ENCODE measurements at regions not wholly inside any gene's neighbourhood (a gene's known extent, or its start where the extent isn't known, plus 50 kb on each side); places are given as distances from the start of the nearest gene placed in this dataset.

DNA sequence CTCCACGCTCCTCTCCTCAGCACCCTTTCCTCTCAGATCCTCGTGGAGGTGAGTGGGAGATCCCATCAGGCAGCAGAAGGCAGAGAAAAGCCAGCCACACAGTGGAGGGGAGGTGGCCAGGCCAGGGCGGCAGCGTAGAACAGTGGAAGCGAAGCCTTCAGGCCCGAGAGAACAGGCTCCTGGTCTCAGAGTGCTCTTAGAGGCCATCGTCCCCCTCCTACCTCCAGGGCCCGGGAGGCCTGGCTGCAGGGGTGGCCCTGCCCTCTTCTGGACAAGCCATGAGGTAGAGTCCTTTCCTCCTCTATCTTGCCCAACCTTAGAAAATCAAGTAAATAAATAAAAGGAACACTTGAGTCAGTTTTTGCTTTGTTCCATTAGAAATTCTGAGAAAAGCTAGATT lies 202.0 kb downstream of the KATNAL1 start:
- no peak for DNase-seq

DNA sequence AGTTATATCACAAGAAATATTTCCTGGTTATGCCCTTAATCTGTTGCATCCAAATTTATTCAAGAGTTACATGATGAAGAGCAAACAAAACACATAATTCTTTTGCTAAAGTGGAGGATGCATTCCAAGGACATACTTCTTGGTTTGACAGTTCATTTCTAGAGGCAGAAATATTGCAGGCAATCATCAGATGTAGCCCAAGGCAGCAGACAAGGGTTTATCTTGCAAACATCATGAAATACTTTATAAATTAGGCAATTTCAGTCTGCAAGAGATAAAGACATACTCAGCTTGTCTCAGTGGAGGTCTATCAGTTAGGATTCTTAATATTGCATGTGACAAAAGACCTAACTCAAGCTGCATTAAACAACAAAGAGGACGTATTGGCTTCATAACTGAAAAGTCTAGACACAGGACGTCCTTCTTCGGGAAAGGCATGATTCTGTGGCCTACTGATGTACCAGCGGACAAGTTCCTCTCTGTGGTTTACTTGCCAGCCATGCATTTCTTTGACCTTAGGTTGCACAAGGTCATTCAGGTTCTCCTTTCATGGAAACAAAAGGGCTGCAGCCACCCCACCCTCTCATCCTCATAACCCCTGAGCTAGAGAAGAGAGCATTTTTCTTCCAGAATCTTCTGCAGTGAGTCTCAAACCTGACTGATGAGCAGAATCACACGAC lies 204.1 kb downstream of the KATNAL1 start:
- DNase-seq = no peak

DNA sequence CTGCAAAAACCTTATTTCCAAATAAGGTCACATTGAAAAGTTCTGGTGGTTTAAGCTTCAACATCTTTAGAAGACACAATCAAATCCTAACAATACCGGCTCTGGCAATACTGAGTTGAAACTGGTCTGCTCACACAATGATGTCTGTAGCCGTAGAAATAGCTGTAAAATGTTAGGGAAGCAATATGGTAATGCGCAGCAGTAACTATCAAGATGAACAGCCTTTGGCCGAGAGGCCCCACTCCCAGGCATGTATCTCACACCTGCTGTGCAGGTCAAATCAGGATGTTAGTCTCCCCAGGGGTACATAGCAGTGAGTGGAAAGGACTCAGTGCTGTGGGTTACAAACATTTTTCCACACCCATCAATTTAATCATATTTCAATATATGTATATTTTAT lies 207.1 kb downstream of the KATNAL1 start:
- DNase-seq = no peak

DNA sequence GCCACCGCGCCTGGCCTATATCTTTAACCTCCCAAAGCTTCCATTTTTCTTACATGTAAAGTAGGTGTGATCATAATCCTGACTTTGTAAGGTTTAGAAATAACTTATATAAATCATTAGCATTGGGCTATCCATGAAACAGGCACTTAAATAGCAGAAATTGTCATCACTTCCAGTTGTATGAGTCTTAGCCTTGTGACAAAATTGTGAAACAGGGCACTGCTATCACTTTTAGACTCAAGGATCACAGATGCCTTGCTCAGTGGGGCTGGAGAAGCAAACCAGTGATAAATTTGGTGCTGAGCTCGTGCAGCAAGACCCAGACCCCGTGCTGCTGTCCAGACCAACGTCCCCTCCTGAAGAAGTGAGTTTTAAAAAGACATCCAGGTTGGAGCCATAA lies 209.7 kb downstream of the KATNAL1 start:
- DNase-seq = no peak

DNA sequence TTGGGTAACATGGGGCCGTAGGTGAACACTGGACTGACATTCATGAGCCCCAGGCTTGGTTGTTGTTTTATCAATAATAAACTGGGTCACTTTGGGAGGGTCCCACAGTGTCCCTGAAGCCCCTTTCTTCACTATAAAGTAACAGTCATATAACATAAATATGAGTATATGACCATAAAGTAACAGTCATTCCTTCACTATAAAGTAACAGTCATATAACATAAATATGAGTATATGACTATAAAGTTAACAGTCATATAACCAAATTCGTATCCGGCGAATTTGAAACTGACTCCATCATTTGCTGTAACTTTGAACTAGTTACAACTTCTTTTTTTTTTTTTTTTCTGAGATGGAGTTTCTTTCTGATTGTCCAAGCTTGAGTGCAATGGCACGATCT lies 210.3 kb downstream of the KATNAL1 start:
- DNase-seq = no peak

DNA sequence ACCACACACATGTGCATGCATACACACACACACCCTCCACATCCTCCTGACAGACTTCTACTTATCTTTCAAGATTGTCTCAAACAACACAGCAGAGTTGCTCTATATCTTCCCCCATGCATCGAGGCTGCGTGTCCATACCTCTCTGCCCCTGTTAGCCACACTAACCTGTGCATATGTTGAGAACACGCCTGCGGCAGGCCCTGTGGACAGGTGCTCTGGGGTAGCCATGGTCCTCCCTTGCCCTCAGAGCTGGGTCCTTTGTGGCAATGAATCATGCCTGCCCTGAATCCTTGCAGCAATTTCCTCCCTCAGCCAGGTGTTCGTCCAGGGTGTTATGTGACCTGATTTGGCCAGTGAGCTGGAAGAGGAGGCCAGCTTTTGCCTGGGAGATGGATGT lies 213.3 kb downstream of the KATNAL1 start:
- no peak for DNase-seq

DNA sequence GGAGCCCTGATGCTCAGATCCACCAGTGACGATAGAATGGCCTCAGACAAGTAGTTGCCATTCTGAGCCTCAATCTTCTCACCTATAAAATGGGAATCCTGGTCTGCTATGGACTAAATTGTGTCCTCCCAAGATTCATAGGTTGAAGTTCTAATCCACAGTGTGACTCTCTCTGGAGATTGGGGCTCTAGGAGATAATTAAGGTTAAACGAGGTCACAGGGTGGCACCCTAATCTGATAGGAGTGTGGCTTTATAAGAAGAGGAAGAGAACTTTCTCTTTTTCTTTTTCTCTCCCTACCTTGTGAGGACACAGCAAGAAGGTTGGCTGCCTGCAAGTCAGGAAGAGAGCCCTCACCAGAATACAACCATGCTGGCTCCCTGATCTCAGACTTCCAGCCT lies 214.1 kb downstream of the KATNAL1 start:
- DNase-seq = no peak

DNA sequence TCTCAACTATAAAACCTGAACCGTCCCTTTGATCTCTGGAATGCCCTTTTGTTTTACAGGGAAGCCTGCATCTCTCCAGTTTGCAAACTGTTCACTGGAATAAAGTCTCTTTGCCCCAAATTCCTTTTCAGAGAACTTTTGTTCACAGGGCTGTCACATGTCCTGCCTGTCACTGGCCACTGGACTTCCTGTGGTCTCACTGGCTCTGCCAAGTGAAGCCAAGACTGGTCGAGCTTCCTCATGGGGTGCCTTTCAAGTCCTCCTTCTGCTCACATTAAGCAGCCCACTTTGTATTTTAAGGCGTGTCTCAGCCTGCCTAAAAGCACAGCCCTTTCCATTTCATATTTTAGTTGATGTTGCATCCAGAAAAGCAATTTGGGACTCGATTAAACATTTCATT lies 215.7 kb downstream of the KATNAL1 start:
- DNase-seq = no peak

DNA sequence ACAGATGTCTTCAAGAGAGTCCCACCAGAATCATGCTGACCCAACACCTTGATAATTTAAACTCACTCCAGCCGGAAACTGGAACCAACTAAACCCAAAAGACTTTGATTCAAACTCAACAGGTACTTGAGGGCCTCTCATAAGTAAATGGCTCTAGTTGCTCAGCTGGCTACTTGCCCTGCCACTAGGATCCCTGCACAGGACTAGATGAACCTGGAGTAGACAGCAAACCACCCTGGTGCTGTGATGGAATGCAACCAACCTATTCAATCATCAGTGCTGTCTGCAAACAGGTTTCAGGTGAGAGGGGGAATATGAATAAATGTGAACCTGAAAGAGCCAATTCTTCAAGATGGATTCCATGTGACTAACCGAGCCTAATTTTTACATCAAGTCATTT lies 216.3 kb downstream of the KATNAL1 start:
- no peak for DNase-seq

DNA sequence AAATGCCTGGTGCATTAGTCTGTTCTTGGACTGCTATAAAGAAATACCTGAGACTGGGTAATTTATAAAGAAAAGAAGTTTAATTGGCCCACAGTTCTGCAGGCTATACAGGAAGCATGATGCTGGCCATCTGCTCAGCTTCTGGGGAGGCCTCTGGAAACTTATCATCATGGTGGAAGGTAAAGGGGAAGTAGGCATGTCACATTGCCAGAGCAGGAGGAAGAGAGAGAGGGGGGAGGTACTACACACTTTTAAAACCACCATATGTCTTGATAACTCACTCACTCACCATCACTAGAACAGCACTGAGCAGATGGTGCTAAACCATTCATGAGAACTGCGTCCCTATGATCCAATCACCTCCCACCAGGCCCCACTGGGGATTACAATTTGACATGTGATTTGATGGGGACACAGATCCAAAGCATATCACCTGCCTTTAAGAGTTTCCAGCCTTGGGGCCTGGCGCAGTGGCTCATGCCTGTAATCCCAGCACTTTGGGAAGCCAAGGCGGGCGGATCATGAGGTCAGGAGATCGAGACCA lies 219.0 kb downstream of the KATNAL1 start:
- DNase-seq = no peak

DNA sequence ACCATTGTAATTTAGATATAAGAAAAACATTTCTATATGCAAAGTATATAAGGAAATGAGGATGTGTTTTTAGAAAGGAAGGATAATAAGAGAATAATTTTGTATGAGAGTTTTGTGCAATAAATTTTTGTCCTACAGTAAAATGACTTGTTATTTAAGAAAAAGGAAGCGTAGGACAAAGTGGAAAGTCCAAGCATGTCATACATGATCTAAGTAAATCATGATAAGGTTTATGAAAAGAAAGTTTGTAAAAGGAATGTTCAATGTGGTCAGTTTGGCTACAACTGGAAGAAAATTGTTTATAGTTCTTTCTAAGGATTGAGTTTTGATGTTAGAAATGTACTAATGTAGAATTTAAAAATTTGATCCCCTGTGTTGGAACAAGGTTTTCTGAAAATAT lies 222.3 kb downstream of the KATNAL1 start:
- no peak for DNase-seq

DNA sequence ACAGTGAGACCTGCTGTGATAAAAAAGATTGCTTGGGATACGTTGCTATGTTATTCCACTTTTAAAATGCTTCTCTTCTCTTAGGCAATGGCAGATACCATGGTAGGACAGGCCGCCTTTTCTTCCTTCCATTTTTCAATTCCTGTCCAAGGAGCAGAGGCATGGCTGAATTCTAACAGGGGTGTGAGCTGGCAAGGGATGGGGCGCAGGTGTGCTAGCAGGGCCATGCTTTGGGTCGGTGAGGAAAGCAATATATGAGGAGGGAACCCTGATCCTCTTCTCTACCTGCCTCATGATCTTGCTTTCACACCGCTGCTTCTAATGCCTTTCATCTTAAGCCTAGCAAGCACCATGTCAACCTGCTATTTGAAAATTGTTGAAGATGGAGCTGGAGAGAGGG lies 225.0 kb downstream of the KATNAL1 start:
- no peak for DNase-seq

DNA sequence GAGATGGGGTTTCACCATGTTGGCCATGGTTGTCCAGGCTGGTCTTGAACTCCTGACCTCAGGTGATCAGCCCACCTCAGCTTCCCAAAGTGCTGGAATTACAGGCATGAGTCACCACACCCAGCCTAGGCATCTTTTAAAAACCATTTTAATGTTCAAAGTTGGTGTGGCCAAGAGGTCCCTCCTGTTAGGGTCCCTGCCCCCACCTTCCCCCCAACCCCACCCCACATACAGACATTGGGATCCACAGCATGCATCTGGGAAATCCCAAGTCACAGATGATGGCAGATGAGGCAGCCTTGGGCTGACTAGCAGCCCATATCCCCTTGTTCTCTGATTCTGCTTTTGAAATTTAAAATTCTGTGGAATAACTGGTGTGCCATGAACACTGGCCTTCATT lies 226.0 kb downstream of the KATNAL1 start:
- DNase-seq = no peak

DNA sequence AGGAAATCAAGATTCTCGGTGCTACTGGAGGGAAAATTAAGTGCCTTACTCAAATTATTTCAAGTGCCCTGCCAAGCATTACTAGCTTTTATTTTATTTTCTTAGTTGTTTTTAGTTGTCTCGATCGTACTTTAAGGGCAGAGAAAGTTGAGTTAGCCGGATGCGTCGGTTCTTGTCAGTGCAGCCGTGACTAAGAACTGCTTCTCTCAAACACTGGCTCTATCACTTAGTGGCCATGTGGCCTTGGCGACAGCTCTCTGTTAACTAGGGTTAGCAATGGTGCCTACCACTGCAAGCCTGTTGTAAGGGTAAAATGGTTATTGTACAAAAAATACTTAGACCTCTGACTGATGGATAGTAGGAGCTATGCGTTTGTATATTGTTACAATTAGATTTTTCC lies 227.8 kb downstream of the KATNAL1 start:
- no peak for DNase-seq

DNA sequence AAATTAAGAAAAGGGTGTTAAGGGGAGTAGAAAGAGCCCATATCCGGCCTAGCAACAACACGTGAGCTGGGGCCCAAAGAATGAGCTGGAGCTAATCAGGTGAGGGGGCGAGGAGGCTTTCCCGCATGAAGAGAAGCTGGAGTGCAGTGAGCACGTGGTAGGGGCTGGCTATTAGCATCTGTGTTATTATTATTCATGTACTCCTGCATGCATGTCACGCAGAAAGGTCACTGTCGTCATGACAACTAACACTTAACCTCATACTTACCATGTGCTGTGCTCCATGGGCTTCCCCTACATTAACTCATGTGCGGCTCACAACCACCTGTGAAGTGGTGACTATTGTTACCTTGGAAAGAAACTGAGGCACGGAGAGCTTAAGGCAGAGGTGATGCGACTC lies 227.6 kb upstream of the UBL3 start:
- DNase-seq = no peak

DNA sequence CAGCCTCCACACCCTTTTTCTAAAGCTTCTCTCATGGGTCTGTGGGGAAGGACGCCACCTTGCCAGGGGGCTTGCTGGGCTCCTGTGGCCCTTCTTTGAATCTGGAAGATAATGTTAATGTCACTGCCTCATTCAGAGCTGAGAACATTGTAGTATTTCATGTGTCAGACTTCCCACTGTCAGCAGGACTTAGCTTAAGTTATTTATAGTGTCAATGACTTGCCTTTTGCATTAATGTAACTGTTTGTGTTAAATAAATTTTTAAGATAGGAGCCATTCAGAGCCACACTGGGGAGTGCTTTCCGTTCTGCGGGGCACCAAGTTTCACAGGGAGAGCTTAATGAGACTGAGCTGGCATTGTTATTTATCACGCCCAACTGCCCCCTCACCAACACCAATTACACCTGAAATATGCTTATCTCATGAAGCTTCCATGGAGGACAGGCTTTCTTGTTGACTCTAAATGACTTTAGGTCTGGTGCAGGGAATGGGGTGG lies 226.9 kb upstream of the UBL3 start:
- no peak for DNase-seq

DNA sequence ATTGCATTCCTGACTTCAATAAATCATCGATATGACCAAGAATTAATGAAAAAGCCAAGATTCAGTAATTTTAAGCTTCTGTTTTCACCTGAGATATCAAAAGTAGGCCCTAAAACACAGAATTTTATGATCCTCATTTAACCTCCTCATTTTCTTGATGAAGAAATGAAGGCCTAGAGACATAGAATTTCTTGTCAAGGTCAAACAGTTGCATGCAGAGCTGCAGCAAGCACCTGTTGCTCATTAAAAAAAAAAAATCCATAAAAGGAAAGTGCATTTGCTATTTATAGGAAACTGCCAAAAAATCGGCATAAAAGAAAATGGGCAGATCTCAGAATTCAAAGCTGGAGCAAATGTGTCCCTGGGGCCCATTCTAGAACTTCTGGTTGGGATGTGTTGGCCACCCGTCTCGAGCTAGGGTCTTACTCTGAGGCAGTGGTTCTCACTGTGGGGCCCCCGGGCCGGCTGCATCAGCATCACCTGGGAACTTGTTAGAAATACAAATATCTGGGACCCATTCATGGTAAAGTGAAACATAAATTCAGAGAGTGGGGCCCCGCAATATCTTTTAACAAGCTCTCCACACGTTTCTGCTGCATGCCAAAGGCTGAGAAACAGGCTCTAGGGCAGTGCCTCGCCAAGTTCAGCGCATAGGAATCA lies 224.7 kb upstream of the UBL3 start:
- no peak for DNase-seq

DNA sequence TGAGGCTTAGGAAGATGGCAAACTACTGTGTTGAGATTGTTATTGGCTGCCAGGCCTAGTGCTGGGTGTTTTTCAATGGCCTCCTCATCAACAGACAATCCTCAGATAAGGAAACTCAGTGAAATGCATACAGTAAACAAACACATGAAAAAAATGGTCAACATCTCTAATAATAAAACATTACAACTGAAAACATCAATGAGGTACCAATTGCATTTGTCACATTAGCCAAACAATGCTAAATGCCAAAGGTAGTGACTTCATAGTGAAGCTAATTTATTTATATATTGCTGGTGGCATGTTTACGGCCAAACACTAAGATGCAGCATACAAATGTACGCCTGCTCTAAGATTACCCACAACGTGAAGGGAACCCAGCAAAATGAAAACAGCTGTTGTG lies 224.0 kb upstream of the UBL3 start:
- DNase-seq = no peak

DNA sequence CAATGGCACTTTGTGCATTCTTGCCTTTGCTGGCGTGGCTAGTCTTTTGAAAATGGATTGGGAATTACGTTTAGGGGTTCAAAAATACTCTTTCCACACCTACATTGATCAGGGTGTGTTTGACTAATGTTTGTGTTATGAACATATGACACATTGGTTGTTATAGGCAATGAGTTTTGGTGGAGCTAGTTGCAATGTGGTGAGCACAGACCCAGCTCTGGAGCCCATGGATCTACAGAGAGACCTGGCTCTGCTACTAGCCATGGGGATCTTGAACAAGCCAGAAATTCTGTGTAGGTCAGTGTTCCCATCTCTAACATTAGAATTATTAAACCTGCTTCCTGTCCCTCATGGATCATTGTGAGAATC lies 222.4 kb upstream of the UBL3 start:
- DNase-seq = no peak

DNA sequence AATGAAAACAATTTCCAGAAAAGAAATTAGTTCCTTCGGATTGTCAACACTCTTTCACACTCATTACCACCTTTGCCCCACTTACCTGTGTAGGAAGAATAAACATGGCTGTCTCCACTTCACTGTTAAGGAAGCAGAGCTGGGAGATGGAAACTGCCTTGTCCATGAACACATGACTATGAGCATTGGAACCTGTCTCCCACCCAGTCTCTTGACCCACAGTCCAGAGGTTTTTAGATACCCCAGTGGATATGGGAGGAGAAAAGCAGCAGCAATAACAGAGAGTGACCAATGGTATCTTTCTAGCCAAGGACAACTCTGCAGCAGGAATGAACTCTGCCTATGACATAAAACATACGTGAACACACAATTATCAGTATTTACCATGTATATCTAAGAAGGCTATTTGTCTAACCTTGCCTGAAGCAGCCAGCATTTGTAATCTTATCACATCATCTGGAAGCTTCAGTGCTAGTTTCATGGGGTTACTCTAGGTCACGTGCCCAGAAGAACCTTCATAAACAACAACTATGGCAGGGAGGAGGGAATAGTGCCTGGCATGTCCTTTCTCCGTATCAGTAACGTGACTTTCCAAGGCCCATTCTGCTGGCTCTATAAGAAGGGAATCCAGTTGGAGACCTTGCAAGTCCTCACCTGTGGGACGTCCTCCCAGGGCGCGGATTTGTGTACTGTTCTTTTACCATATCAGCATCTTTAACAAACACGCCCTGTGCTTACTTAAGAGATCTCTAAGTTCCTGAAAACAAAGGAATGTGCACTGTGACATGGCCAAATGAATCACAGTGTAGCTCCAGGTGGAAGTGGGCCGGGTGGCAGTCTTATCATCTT lies 221.8 kb upstream of the UBL3 start:
- DNase-seq = no peak

DNA sequence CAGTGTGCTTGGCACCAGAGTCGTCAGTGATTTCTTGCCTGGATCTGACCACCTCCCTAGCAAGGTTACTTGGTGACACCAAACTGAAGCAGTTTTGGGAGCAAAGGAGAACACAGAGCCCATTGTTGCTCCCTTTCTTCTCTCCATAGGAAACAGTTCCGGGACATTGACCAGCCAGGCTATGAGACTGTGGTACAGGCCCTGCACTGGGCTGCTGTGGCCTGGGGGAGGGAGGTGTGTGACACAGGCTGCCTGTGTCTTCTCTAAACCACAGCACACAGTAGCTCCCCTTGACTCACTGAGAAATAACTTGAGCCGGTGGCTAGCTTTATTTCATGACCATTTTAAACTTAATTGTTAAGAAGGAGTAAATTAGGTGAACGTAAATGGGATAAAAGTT lies 214.8 kb upstream of the UBL3 start:
- DNase-seq = no peak

DNA sequence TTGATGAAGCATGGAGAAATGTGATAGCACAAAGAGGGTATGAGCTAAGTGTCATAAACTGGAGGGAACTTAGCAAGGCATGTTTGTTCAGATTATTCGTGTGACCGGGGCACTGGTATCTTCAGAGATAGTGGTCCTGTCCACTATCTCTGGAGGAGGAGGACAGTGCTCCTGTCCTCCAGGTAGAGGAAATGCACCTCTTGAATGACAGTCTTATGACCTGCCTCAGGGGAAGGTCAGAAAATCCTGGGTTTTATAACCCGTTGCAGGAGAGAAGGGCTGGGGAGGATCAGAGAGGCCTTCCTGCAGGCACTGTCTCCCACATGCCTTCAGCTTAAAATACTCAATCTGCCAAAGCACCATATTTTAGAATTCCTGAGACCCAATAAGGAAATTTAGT lies 213.5 kb upstream of the UBL3 start:
- DNase-seq = no peak

DNA sequence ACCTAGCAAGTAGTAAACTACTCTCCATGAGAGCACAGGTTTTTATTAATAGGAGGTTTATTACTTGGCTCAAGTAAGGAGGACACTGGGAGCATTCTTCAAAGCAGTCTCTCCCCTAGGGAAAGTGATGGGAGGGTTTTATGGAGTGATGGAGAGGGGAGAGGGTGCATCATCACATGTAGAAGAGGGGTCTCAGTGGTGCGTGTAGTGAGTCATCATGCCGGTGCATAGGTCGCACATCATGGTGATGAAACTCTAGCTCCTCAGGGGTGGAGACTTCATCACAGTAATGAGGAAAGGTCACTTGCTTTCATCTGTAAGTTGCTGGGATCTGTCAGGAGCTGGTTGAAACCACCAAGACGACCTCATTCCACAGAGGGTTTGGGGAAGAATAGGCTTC lies 210.8 kb upstream of the UBL3 start:
- DNase-seq = no peak

DNA sequence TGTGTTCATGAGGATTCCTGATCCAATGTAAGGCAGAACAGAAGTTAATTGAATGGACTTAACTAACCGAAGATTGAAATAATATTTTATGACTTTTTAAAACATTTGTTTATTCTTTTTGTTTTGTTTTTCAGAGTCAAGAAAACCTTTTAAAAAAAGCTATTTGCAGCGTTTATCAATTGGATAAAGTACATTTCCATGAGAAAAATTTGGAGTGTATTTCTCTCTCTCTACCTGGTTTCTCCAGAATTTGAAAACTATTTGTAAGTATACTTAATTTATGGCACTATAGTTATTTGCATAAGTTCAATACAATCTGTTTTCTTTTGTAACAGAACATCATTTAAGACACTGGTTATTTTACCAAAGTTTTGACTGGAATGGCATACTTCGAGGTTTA lies 208.0 kb upstream of the UBL3 start:
- DNase-seq = no peak
